ENCODE measurements at regions not wholly inside any gene's neighbourhood (a gene's known extent, or its start where the extent isn't known, plus 50 kb on each side); places are given as distances from the start of the nearest gene placed in this dataset.

GRCh38 chr9:81224166-81225081 lies 464.9 kb downstream of the TLE1 start:
- Histone ChIP-seq H3K27ac (no peak overlapping the region), H3K27me3 (no peaks in the 10 kb centered on the region), H4K20me1 (ENCODE audit: insufficient read depth, poor library complexity, severe bottlenecking) (no peaks in the 10 kb centered on the region), H3K36me3 (replicated peaks; ENCODE audit: insufficient read depth, low read depth) (no peaks in the 10 kb centered on the region), H3K4me3 (no peak overlapping the region), H2AFZ (no peak overlapping the region), H3K79me2 (no peaks in the 10 kb centered on the region), H3K4me1 (ENCODE audit: insufficient read depth) (no peaks in the 10 kb centered on the region), H3K9me2 (replicated peaks; ENCODE audit: insufficient read depth) (no peaks in the 10 kb centered on the region), H3K9me3 (ENCODE audit: low read depth) (no peaks in the 10 kb centered on the region), H3K4me2 (no peak overlapping the region)
- WGBS (ENCODE audit: low lambda C conversion rate, missing lambda C conversion rate), result 48% methylated on average over 8 of the region's 8 CpGs
- no peak for DNase-seq (ENCODE audit: low spot score)
- TF ChIP-seq EZH2 (IDR thresholded peaks at IDR 0.05; ENCODE audit: borderline replicate concordance) (no peak), EZH2phosphoT487 (IDR thresholded peaks at IDR 0.05; ENCODE audit: low read depth, severe bottlenecking, unreplicated experiment) (no peak), CTCF (IDR thresholded peaks at IDR 0.05; ENCODE audit: poor library complexity) (no peak)

- Histone ChIP-seq H2AFZ (no peak overlapping the region), H3K4me3 (no peak overlapping the region), H3K36me3 (replicated peaks; ENCODE audit: insufficient read depth, low read depth) (no peaks in the 10 kb centered on the region), H3K4me1 (ENCODE audit: insufficient read depth) (no peaks in the 10 kb centered on the region), H3K79me2 (no peaks in the 10 kb centered on the region), H4K20me1 (ENCODE audit: insufficient read depth, poor library complexity, severe bottlenecking) (no peaks in the 10 kb centered on the region), H3K9me3 (ENCODE audit: low read depth) (no peaks in the 10 kb centered on the region), H3K9me2 (replicated peaks; ENCODE audit: insufficient read depth) (no peaks in the 10 kb centered on the region), H3K4me2 (no peak overlapping the region), H3K27ac (no peak overlapping the region), H3K27me3 (no peaks in the 10 kb centered on the region)
- DNase-seq (ENCODE audit: low spot score), result no peak
- TF ChIP-seq EZH2 (IDR thresholded peaks at IDR 0.05; ENCODE audit: borderline replicate concordance) (no peak), EZH2phosphoT487 (IDR thresholded peaks at IDR 0.05; ENCODE audit: low read depth, severe bottlenecking, unreplicated experiment) (no peak), CTCF (IDR thresholded peaks at IDR 0.05; ENCODE audit: poor library complexity) (no peak)
- WGBS (ENCODE audit: low lambda C conversion rate, missing lambda C conversion rate), result 81% methylated on average over 1 of the region's 1 CpG
These were observed 474.4 kb downstream of the TLE1 start for GRCh38 chr9:81214975-81215374.

GRCh38 chr9:81213456-81213855 lies 475.9 kb downstream of the TLE1 start:
- no peaks in the 10 kb centered on the region for H4K20me1 ChIP-seq (ENCODE audit: insufficient read depth, poor library complexity, severe bottlenecking)
- no peak overlapping the region for H3K4me2 ChIP-seq
- no peak for DNase-seq (ENCODE audit: low spot score)
- no peak overlapping the region for H3K27ac ChIP-seq
- H3K36me3 ChIP-seq (replicated peaks; ENCODE audit: insufficient read depth, low read depth), result no peaks in the 10 kb centered on the region
- H3K9me3 ChIP-seq (ENCODE audit: low read depth), result no peaks in the 10 kb centered on the region
- WGBS (ENCODE audit: low lambda C conversion rate, missing lambda C conversion rate), result 98% methylated on average over 4 of the region's 4 CpGs
- H2AFZ ChIP-seq, result no peak overlapping the region
- H3K79me2 ChIP-seq, result no peaks in the 10 kb centered on the region
- H3K9me2 ChIP-seq (replicated peaks; ENCODE audit: insufficient read depth), result no peaks in the 10 kb centered on the region
- H3K27me3 ChIP-seq, result no peaks in the 10 kb centered on the region
- no peak overlapping the region for H3K4me3 ChIP-seq
- H3K4me1 ChIP-seq (ENCODE audit: insufficient read depth), result no peaks in the 10 kb centered on the region
- TF ChIP-seq CTCF (IDR thresholded peaks at IDR 0.05; ENCODE audit: poor library complexity), result no peak
- no peak for TF ChIP-seq EZH2 (IDR thresholded peaks at IDR 0.05; ENCODE audit: borderline replicate concordance)
- no peak for TF ChIP-seq EZH2phosphoT487 (IDR thresholded peaks at IDR 0.05; ENCODE audit: low read depth, severe bottlenecking, unreplicated experiment)

Data from hepatocyte (in vitro differentiated cells).